GM23338 (cell line): ENCODE measurements at regions not wholly inside any gene's neighbourhood (a gene's known extent, or its start where the extent isn't known, plus 50 kb on each side); places are given as distances from the start of the nearest gene placed in this dataset.

Experiments used
- ATAC-seq: fragments of 200-7000 bp; cut with Tn5 transposase; 3 replicates; pipeline ENCODE4 v1.9.1; 2020
- DNase-seq: peaks from one replicate; pipeline ENCODE4 v3.0.0-alpha.2; 2015; ENCODE audit warnings: low spot score
- H2AFZ ChIP-seq: fragments of 200-600 bp; sonication (generic); 2 replicates; pipeline ENCODE4 v1.8.0; 2016; ENCODE audit warnings: antibody characterized with exemption, mild to moderate bottlenecking, moderate library complexity
- H3F3A ChIP-seq: fragments of 200-600 bp; sonication (generic); replicated peaks from 2 replicates; pipeline ENCODE4 v1.8.0; 2017; ENCODE audit warnings: antibody characterized with exemption, mixed run types, low read depth
- H3K27ac ChIP-seq: fragments of 200-600 bp; sonication (generic); 2 replicates; pipeline ENCODE4 v1.6.1; 2016; ENCODE audit warnings: low read depth
- H3K27me3 ChIP-seq: fragments of 200-600 bp; sonication (generic); 2 replicates; pipeline ENCODE4 v1.8.0; 2016; ENCODE audit warnings: mild to moderate bottlenecking, mixed run types, moderate library complexity; ENCODE audit not compliant: insufficient read depth
- H3K36me3 ChIP-seq: fragments of 200-600 bp; sonication (generic); 2 replicates; pipeline ENCODE4 v1.8.0; 2016; ENCODE audit warnings: mild to moderate bottlenecking; ENCODE audit not compliant: insufficient read depth
- H3K4me1 ChIP-seq: fragments of 200-600 bp; sonication (generic); 2 replicates; pipeline ENCODE4 v1.8.0; 2016; ENCODE audit warnings: mild to moderate bottlenecking, moderate library complexity; ENCODE audit not compliant: insufficient read depth
- H3K4me2 ChIP-seq: fragments of 200-600 bp; sonication (generic); 2 replicates; pipeline ENCODE4 v1.7.1; 2017; ENCODE audit warnings: mixed run types
- H3K4me3 ChIP-seq: fragments of 200-600 bp; sonication (generic); 2 replicates; pipeline ENCODE4 v1.6.1; 2016; ENCODE audit warnings: mixed run types
- H3K79me2 ChIP-seq: fragments of 200-600 bp; sonication (generic); replicated peaks from 2 replicates; pipeline ENCODE4 v1.8.0; 2017; ENCODE audit warnings: mild to moderate bottlenecking; ENCODE audit not compliant: insufficient read depth
- H3K9me2 ChIP-seq: fragments of 200-600 bp; sonication (generic); 2 replicates; pipeline ENCODE4 v1.8.0; 2017; ENCODE audit not compliant: insufficient read depth
- H4K20me1 ChIP-seq: fragments of 200-600 bp; sonication (generic); replicated peaks from 2 replicates; pipeline ENCODE4 v1.8.0; 2017; ENCODE audit warnings: mild to moderate bottlenecking; ENCODE audit not compliant: insufficient read depth
- H3K27ac Mint-ChIP-seq: 2 replicates; pipeline ENCODE4 v1.8.0; 2020; ENCODE audit warnings: inconsistent platforms, mild to moderate bottlenecking, moderate library complexity, mixed read lengths
- H3K27me3 Mint-ChIP-seq: 3 replicates; pipeline ENCODE4 v1.8.0; 2022; ENCODE audit warnings: low read depth, mild to moderate bottlenecking, moderate library complexity, mixed read lengths, inconsistent platforms; ENCODE audit not compliant: insufficient read depth, poor library complexity
- H3K36me3 Mint-ChIP-seq: 3 replicates; pipeline ENCODE4 v1.8.0; 2021; ENCODE audit warnings: low read depth, mild to moderate bottlenecking, inconsistent platforms, moderate library complexity, mixed read lengths
- H3K4me1 Mint-ChIP-seq: 3 replicates; pipeline ENCODE4 v1.8.0; 2020; ENCODE audit warnings: mild to moderate bottlenecking, inconsistent platforms, mixed read lengths
- H3K4me3 Mint-ChIP-seq: 3 replicates; pipeline ENCODE4 v1.8.0; 2021; ENCODE audit warnings: moderate library complexity, mild to moderate bottlenecking, inconsistent platforms, mixed read lengths
- H3K9me3 Mint-ChIP-seq: 3 replicates; pipeline ENCODE4 v1.8.0; 2020; ENCODE audit warnings: moderate library complexity, mild to moderate bottlenecking, inconsistent platforms, mixed read lengths
- CREB1 ChIP-seq: fragments of 250-450 bp; sonication (Bioruptor Pico); IDR thresholded peaks from 2 replicates; pipeline ENCODE4 v1.5.0; 2020; ENCODE audit warnings: low read depth, mild to moderate bottlenecking, moderate library complexity
- JUNB ChIP-seq: IDR thresholded peaks from one replicate; pipeline ENCODE4 v1.6.1; 2016; ENCODE audit warnings: antibody characterized with exemption; ENCODE audit not compliant: unreplicated experiment
- NANOG ChIP-seq: IDR thresholded peaks from 2 replicates; pipeline ENCODE4 v1.6.1; 2016; ENCODE audit warnings: antibody characterized with exemption, borderline replicate concordance
- POLR2AphosphoS5 ChIP-seq: IDR thresholded peaks from 2 replicates; pipeline ENCODE4 v1.6.1; 2016; ENCODE audit warnings: antibody characterized with exemption, low read depth
- REST ChIP-seq: IDR thresholded peaks from one replicate; pipeline ENCODE4 v1.6.1; 2018; ENCODE audit warnings: antibody characterized with exemption; ENCODE audit not compliant: unreplicated experiment
- STAT1 ChIP-seq: IDR thresholded peaks from one replicate; pipeline ENCODE4 v1.6.1; 2016; ENCODE audit warnings: antibody characterized with exemption; ENCODE audit not compliant: unreplicated experiment
- ZNF114 ChIP-seq: fragments of 250-450 bp; sonication (Bioruptor Pico); IDR thresholded peaks from 2 replicates; pipeline ENCODE4 v1.5.0; 2020; ENCODE audit warnings: mild to moderate bottlenecking, moderate library complexity
- ZNF331 ChIP-seq: fragments of 250-450 bp; sonication (Bioruptor Pico); IDR thresholded peaks from 2 replicates; pipeline ENCODE4 v1.5.0; 2020; ENCODE audit warnings: low read depth, mild to moderate bottlenecking, moderate library complexity
- TF ChIP-seq, protein P1 (sequence below), 2 experiments: fragments of 200-600 bp in 1 of 2; sonication (generic) in 1 of 2; conservative IDR thresholded peaks; 2 replicates each; pipeline versions ENCODE4 v1.5.1 to v1.6.1; 2016 to 2017; ENCODE audit warnings: antibody characterized with exemption in 2 of 2, low read depth in 2 of 2, mild to moderate bottlenecking in 2 of 2, moderate library complexity in 1 of 2
- TF ChIP-seq, protein P2 (sequence below): IDR thresholded peaks from 2 replicates; pipeline ENCODE4 v1.6.1; 2016; ENCODE audit warnings: antibody characterized with exemption

- peak overlapping the region; percentile 47; the same call in 1 of the 2 replicates for H2AFZ ChIP-seq
- H3K27ac Mint-ChIP-seq = no peak overlapping the region
- no peak for ATAC-seq
Observed at GRCh38 chr6:18055714-18056382, 66.6 kb downstream of the NHLRC1 start.

More at GRCh38 chr6:18055714-18056382, 66.6 kb downstream of the NHLRC1 start:
- no peaks in the 10 kb centered on the region for H4K20me1 ChIP-seq
- no peaks in the 10 kb centered on the region for H3K27me3 ChIP-seq
- H3K36me3 ChIP-seq = no peaks in the 10 kb centered on the region; the same call in 1 of the 2 replicates
- Mint-ChIP-seq H3K36me3 (no peaks in the 10 kb centered on the region), H3K4me3 (no peak overlapping the region), H3K27me3 (peaks cover 4% of the 10 kb centered on the region), H3K9me3 (no peaks in the 10 kb centered on the region), H3K4me1 (peaks cover 4% of the 10 kb centered on the region)
- H3K4me1 ChIP-seq = no peaks in the 10 kb centered on the region
- no peaks in the 10 kb centered on the region for H3F3A ChIP-seq
- TF ChIP-seq ZNF114 (CRISPR knock-in tag) (no peak), CREB1 (CRISPR knock-in tag) (no peak), REST (no peak), POLR2AphosphoS5 (no peak), ZNF331 (CRISPR knock-in tag) (no peak), JUNB (no peak), NANOG (no peak), STAT1 (no peak)
- TF ChIP-seq, protein P1, sequence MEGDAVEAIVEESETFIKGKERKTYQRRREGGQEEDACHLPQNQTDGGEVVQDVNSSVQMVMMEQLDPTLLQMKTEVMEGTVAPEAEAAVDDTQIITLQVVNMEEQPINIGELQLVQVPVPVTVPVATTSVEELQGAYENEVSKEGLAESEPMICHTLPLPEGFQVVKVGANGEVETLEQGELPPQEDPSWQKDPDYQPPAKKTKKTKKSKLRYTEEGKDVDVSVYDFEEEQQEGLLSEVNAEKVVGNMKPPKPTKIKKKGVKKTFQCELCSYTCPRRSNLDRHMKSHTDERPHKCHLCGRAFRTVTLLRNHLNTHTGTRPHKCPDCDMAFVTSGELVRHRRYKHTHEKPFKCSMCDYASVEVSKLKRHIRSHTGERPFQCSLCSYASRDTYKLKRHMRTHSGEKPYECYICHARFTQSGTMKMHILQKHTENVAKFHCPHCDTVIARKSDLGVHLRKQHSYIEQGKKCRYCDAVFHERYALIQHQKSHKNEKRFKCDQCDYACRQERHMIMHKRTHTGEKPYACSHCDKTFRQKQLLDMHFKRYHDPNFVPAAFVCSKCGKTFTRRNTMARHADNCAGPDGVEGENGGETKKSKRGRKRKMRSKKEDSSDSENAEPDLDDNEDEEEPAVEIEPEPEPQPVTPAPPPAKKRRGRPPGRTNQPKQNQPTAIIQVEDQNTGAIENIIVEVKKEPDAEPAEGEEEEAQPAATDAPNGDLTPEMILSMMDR (conservative IDR thresholded peaks at IDR 0.05; ENCODE audit: low read depth in 2 of 2) = no peak
- TF ChIP-seq, protein P2, sequence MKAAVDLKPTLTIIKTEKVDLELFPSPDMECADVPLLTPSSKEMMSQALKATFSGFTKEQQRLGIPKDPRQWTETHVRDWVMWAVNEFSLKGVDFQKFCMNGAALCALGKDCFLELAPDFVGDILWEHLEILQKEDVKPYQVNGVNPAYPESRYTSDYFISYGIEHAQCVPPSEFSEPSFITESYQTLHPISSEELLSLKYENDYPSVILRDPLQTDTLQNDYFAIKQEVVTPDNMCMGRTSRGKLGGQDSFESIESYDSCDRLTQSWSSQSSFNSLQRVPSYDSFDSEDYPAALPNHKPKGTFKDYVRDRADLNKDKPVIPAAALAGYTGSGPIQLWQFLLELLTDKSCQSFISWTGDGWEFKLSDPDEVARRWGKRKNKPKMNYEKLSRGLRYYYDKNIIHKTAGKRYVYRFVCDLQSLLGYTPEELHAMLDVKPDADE = no peak
- H3K4me3 ChIP-seq = no peak overlapping the region
- no peak overlapping the region for H3K4me2 ChIP-seq
- no peaks in the 10 kb centered on the region for H3K9me2 ChIP-seq
- no peaks in the 10 kb centered on the region for H3K79me2 ChIP-seq
- no peak overlapping the region for H3K27ac ChIP-seq
- no peak for DNase-seq
